H1 (cell line): ENCODE measurements at regions not wholly inside any gene's neighbourhood (a gene's known extent, or its start where the extent isn't known, plus 50 kb on each side); places are given as distances from the start of the nearest gene placed in this dataset.

Source experiments
- CBX8 ChIP-seq: fragments of 300-800, 300-1000 bp; sonication (generic); IDR thresholded peaks from 2 replicates; pipeline ENCODE4 v1.7.1; 2016; ENCODE audit warnings: low read depth, low read length, borderline replicate concordance
- CHD2 ChIP-seq: IDR thresholded peaks from 2 replicates; pipeline ENCODE4 v1.6.1; 2012; ENCODE audit warnings: low read length, improper control_type of control experiment
- TAF1 ChIP-seq: IDR thresholded peaks from 2 replicates; pipeline ENCODE4 v1.6.1; 2011; ENCODE audit warnings: mild to moderate bottlenecking, low read depth, low read length
- TBP ChIP-seq: IDR thresholded peaks from 2 replicates; pipeline ENCODE4 v1.6.1; 2011; ENCODE audit warnings: low read depth, low read length, improper control_type of control experiment

- TF ChIP-seq CBX8: no peak
- no peak for TF ChIP-seq CHD2
- no peak for TF ChIP-seq TAF1
- no peak for TF ChIP-seq TBP
These were observed 207.9 kb upstream of the GAP43 start (continued) for GRCh38 chr3:115415246-115415996.
